ENCODE measurements at regions not wholly inside any gene's neighbourhood (a gene's known extent, or its start where the extent isn't known, plus 50 kb on each side); places are given as distances from the start of the nearest gene placed in this dataset.

DNA sequence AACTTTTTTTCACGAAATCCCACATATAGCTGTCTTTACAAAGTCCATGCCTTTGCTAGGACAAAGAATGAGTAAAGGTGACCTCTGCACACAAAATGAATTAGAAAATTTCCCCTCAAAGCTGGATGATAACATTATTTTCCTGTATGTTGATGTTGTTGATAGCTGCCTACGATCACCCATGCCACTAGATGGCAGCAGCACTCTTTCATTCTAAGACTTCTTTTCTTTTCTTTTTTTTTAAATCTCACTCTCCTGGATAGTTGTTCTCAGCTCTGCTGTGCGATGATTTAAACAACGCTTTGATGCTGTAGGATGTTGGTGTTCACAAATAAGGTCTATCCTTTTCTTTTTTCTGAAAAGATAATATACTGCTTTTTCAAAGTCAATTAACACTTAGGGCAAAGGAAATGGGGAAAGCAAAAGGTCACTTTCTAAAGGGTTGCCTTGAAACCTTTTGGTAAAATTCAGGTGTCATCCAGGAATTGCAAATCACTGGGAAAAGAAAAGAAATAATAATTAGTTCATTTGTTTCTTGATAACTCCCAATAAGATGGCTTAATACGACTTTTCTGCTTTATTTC lies 266.8 kb downstream of the C4orf33 start:
- TF ChIP-seq EZH2 (IDR thresholded peaks at IDR 0.05) (no peak), POLR2AphosphoS5 (IDR thresholded peaks at IDR 0.05; ENCODE audit: borderline replicate concordance, low read depth, low read length) (no peak), FOXP2 (optimal IDR thresholded peaks at IDR 0.05; ENCODE audit: control extremely low read depth, extremely low read length, insufficient read depth) (no peak)

Data from SK-N-MC (cell line).